ENCODE measurements at regions not wholly inside any gene's neighbourhood (a gene's known extent, or its start where the extent isn't known, plus 50 kb on each side); places are given as distances from the start of the nearest gene placed in this dataset.
A peak's percentile ranks its signal among the peaks of the same experiment; 100 is the strongest.

DNA sequence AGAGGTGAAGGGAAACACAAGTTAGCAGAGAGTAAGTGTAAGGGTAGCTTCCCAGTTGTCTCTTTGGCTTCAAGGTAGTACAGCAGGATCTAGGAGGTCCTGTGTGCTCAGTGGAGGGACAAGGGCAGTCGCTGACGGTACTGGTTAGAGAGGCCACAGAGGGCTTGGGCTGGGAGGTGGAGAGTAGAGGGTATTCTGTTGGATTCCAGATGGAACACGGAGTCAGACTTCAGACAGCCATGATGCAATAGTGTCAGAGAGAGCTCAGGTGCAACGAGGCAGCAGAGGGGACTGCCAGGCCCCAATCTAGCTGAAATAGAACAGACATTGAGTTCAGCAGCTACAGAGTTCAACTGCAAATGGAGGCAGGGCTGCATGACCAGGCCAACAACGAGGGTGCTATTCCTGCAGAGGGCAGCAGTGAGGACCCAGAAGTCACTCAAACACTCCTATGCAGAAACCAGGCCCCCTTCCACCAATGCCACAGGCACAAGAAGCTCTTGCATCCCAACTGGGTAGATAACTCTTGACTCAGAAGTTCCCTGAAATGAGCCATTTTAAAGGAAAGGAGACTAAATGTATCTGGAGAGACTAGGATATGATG is 325.0 kb upstream of the ESRRG start:
- TF ChIP-seq, protein P1, sequence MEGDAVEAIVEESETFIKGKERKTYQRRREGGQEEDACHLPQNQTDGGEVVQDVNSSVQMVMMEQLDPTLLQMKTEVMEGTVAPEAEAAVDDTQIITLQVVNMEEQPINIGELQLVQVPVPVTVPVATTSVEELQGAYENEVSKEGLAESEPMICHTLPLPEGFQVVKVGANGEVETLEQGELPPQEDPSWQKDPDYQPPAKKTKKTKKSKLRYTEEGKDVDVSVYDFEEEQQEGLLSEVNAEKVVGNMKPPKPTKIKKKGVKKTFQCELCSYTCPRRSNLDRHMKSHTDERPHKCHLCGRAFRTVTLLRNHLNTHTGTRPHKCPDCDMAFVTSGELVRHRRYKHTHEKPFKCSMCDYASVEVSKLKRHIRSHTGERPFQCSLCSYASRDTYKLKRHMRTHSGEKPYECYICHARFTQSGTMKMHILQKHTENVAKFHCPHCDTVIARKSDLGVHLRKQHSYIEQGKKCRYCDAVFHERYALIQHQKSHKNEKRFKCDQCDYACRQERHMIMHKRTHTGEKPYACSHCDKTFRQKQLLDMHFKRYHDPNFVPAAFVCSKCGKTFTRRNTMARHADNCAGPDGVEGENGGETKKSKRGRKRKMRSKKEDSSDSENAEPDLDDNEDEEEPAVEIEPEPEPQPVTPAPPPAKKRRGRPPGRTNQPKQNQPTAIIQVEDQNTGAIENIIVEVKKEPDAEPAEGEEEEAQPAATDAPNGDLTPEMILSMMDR (conservative IDR thresholded peaks at IDR 0.05; ENCODE audit: low read length): peak; percentile 36; the same call in 1 of the 2 replicates
- TF ChIP-seq EZH2phosphoT487 (IDR thresholded peaks at IDR 0.05; ENCODE audit: borderline replicate concordance): no peak

All from Loucy (cell line).